SKM-1 (cell line): ENCODE measurements at regions not wholly inside any gene's neighbourhood (a gene's known extent, or its start where the extent isn't known, plus 50 kb on each side); places are given as distances from the start of the nearest gene placed in this dataset.

Experiments used
- DNase-seq: peaks from one replicate; lab custom pipeline; 2025; ENCODE audit not compliant: unreplicated experiment; lab: John Stamatoyannopoulos, UW

GRCh38 chr3:62975566-62975965 lies 100.3 kb upstream of the CADPS start:
- DNase-seq: no peak

GRCh38 chr3:62981962-62982361 lies 106.7 kb upstream of the CADPS start:
- DNase-seq: no peak

GRCh38 chr3:62982795-62983455 lies 107.7 kb upstream of the CADPS start:
- no peak for DNase-seq

- no peak for DNase-seq
Measured at GRCh38 chr3:62986061-62986460, 110.8 kb upstream of the CADPS start.

- no peak for DNase-seq
Measured at GRCh38 chr3:62987721-62988120, 112.5 kb upstream of the CADPS start.

- no peak for DNase-seq
Measured at GRCh38 chr3:62990704-62991413, 115.6 kb upstream of the CADPS start.

- DNase-seq: no peak
Measured at GRCh38 chr3:62992520-62992919, 117.3 kb upstream of the CADPS start.

GRCh38 chr3:62995119-62995518 lies 119.9 kb upstream of the CADPS start:
- no peak for DNase-seq

- DNase-seq: no peak
Measured at GRCh38 chr3:62995530-62995929, 120.3 kb upstream of the CADPS start.

GRCh38 chr3:62997369-62997768 lies 122.2 kb upstream of the CADPS start:
- DNase-seq: no peak

- DNase-seq: no peak
Measured at GRCh38 chr3:62999158-62999557, 123.9 kb upstream of the CADPS start.

GRCh38 chr3:62999791-63000190 lies 124.6 kb upstream of the CADPS start:
- no peak for DNase-seq

GRCh38 chr3:63004448-63004847 lies 129.2 kb upstream of the CADPS start:
- DNase-seq: no peak

- DNase-seq: no peak
Measured at GRCh38 chr3:63015614-63016309, 140.5 kb upstream of the CADPS start.

GRCh38 chr3:63022114-63022513 lies 146.9 kb upstream of the CADPS start:
- no peak for DNase-seq

- DNase-seq: no peak
Measured at GRCh38 chr3:63026722-63027121, 151.5 kb upstream of the CADPS start.

GRCh38 chr3:63029326-63029725 lies 154.1 kb upstream of the CADPS start:
- DNase-seq: no peak

- DNase-seq: no peak
Measured at GRCh38 chr3:63029921-63030320, 154.7 kb upstream of the CADPS start.

- no peak for DNase-seq
Measured at GRCh38 chr3:63030666-63031065, 155.4 kb upstream of the CADPS start.

GRCh38 chr3:63032881-63033280 lies 157.7 kb upstream of the CADPS start:
- DNase-seq: no peak

- DNase-seq: no peak
Measured at GRCh38 chr3:63034101-63034500, 158.9 kb upstream of the CADPS start.

GRCh38 chr3:63037116-63037515 lies 161.9 kb upstream of the CADPS start:
- DNase-seq: no peak
